IMR-90 (cell line): ENCODE measurements at regions not wholly inside any gene's neighbourhood (a gene's known extent, or its start where the extent isn't known, plus 50 kb on each side); places are given as distances from the start of the nearest gene placed in this dataset.
"Not testable (repeated sequence)": the region's sequence is repeated elsewhere in the genome, so short reads cannot be mapped to it uniquely, and the experiment has no call there.

Source experiments
- ATAC-seq: fragments of 200-7000 bp; cut with Tn5 transposase; 2 replicates; pipeline ENCODE4 v1.9.1; 2020; ENCODE audit warnings: low read depth, mild to moderate bottlenecking, moderate library complexity
- BruUV-seq: library from RNA; stranded (reverse); fragments of 400-500 nt; replicated peaks from 2 replicates; lab custom pipeline; 2021; lab: Mats Ljungman, UMichigan
- CTCF ChIA-PET: fragments of 300-600 bp; formaldehyde crosslinking; extraction: SDS; loops from one replicate; lab custom pipeline; 2021; ENCODE audit warnings: antibody characterized with exemption; lab: Yijun Ruan, JAX
- POLR2A ChIA-PET: fragments of 300-600 bp; sonication (Branson Sonifier 250); formaldehyde crosslinking; loops from one replicate; lab custom pipeline; 2022; ENCODE audit warnings: antibody characterized with exemption; ENCODE audit not compliant: unreplicated experiment; lab: Charles Lee
- DNase-seq: peaks from one replicate; pipeline ENCODE4 v3.0.0; 2013
- H2AFZ ChIP-seq: replicated peaks from 2 replicates; pipeline ENCODE3; 2013; ENCODE audit warnings: low read length, mild to moderate bottlenecking; ENCODE audit not compliant: poor library complexity
- H2AK5ac ChIP-seq: 2 replicates; pipeline ENCODE4 v1.6.1; 2013; ENCODE audit warnings: low read depth, low read length, inconsistent platforms
- H2AK9ac ChIP-seq: replicated peaks from 2 replicates; pipeline ENCODE3; 2013; ENCODE audit warnings: mild to moderate bottlenecking, low read depth, low read length, moderate library complexity; ENCODE audit not compliant: poor library complexity
- H2BK120ac ChIP-seq: 2 replicates; pipeline ENCODE4 v1.6.1; 2013; ENCODE audit warnings: low read depth, low read length, inconsistent platforms
- H2BK15ac ChIP-seq: 3 replicates; pipeline ENCODE4 v1.6.1; 2013; ENCODE audit warnings: low read depth, low read length, inconsistent platforms
- H2BK20ac ChIP-seq: 2 replicates; pipeline ENCODE4 v1.6.1; 2013; ENCODE audit warnings: low read depth, mild to moderate bottlenecking, inconsistent platforms, low read length, moderate library complexity
- H2BK5ac ChIP-seq: 2 replicates; pipeline ENCODE4 v1.6.1; 2013; ENCODE audit warnings: mild to moderate bottlenecking, low read depth, low read length, inconsistent platforms; ENCODE audit not compliant: poor library complexity, severe bottlenecking
- H3K14ac ChIP-seq: replicated peaks from 2 replicates; pipeline ENCODE4 v1.6.1; 2013; ENCODE audit warnings: low read depth, low read length, inconsistent platforms
- H3K18ac ChIP-seq: 2 replicates; pipeline ENCODE4 v1.6.1; 2013; ENCODE audit warnings: low read depth, low read length, control low read depth
- H3K23ac ChIP-seq: 2 replicates; pipeline ENCODE4 v1.6.1; 2013; ENCODE audit warnings: low read depth, low read length, inconsistent platforms
- H3K27ac ChIP-seq: 2 replicates; pipeline ENCODE4 v1.5.1; 2013; ENCODE audit warnings: mild to moderate bottlenecking, control low read depth, low read length; ENCODE audit not compliant: insufficient read depth
- H3K27me3 ChIP-seq: 2 replicates; pipeline ENCODE4 v1.6.1; 2013; ENCODE audit warnings: low read length; ENCODE audit not compliant: control insufficient read depth, insufficient read depth
- H3K36me3 ChIP-seq: 2 replicates; pipeline ENCODE4 v1.6.1; 2013; ENCODE audit warnings: low read length, mixed read lengths; ENCODE audit not compliant: control insufficient read depth, insufficient read depth
- H3K4ac ChIP-seq: 2 replicates; pipeline ENCODE4 v1.6.1; 2013; ENCODE audit warnings: low read depth, low read length, inconsistent platforms
- H3K4me1 ChIP-seq: 2 replicates; pipeline ENCODE4 v1.6.1; 2013; ENCODE audit warnings: low read length, mixed read lengths; ENCODE audit not compliant: control insufficient read depth, insufficient read depth
- H3K4me2 ChIP-seq: 2 replicates; pipeline ENCODE4 v1.6.1; 2013; ENCODE audit warnings: low read depth, mild to moderate bottlenecking, control low read depth, low read length, moderate library complexity
- H3K4me3 ChIP-seq: 2 replicates; pipeline ENCODE4 v1.5.1; 2013; ENCODE audit warnings: low read depth, mild to moderate bottlenecking, control low read depth, low read length, moderate library complexity; ENCODE audit not compliant: insufficient read depth
- H3K56ac ChIP-seq: 2 replicates; pipeline ENCODE4 v1.6.1; 2013; ENCODE audit warnings: low read length, inconsistent platforms; ENCODE audit not compliant: insufficient read depth; ENCODE audit errors: extremely low read depth
- H3K79me1 ChIP-seq, 2 experiments: 2 replicates each; pipeline ENCODE4 v1.6.1; 2013; ENCODE audit warnings: low read length in 2 of 2, inconsistent platforms in 1 of 2, low read depth in 1 of 2
- H3K9ac ChIP-seq: 2 replicates; pipeline ENCODE4 v1.6.1; 2013; ENCODE audit warnings: low read depth, low read length, control low read depth
- H3K9me1 ChIP-seq: 2 replicates; pipeline ENCODE4 v1.6.1; 2013; ENCODE audit warnings: low read length, inconsistent platforms; ENCODE audit not compliant: insufficient read depth
- H3K9me3 ChIP-seq: 2 replicates; pipeline ENCODE4 v1.6.1; 2013; ENCODE audit warnings: low read length; ENCODE audit not compliant: control insufficient read depth, insufficient read depth
- H4K20me1 ChIP-seq: 2 replicates; pipeline ENCODE4 v1.6.1; 2013; ENCODE audit warnings: low read length, inconsistent platforms; ENCODE audit not compliant: insufficient read depth
- H4K5ac ChIP-seq: 2 replicates; pipeline ENCODE4 v1.6.1; 2013; ENCODE audit warnings: mild to moderate bottlenecking, low read depth, low read length, control low read depth
- H4K8ac ChIP-seq, 2 experiments: 2 replicates each; pipeline ENCODE4 v1.6.1; 2013; ENCODE audit warnings: low read depth in 2 of 2, low read length in 2 of 2, control low read depth in 1 of 2, inconsistent platforms in 1 of 2
- H4K91ac ChIP-seq: 2 replicates; pipeline ENCODE4 v1.6.1; 2013; ENCODE audit warnings: low read depth, low read length, inconsistent platforms; ENCODE audit not compliant: insufficient read depth
- WGBS, 2 experiments: methylation state at CpG; one replicate each; pipeline versions ENCODE4 v1.1.5 to v1.1.7; 2013; ENCODE audit warnings: missing lambda C conversion rate in 2 of 2; ENCODE audit not compliant: insufficient read length in 1 of 2; ENCODE audit errors: extremely low coverage in 2 of 2; 5-methylcytosine and 5-hydroxymethylcytosine counted together
- dilution Hi-C: fragments of 300-500 bp; cut with HindIII; formaldehyde crosslinking; loops from one replicate; pipeline ENCODE4 v1.14.3; 2018; ENCODE audit warnings: low sequenced_read_pairs; ENCODE audit not compliant: unreplicated experiment
- in situ Hi-C: fragments of 300-500 bp; cut with MboI; formaldehyde crosslinking; loops from 3 replicates; pipeline ENCODE4 v1.14.3; 2019; ENCODE audit warnings: low sequenced_read_pairs, inconsistent platforms, mixed read lengths
- intact Hi-C: fragments of 100-400 bp; cut with micrococcal nuclease; formaldehyde crosslinking; loops from 2 replicates; pipeline ENCODE4 v1.10.0; 2022

GRCh38 chr15:22735067-22735466, 51.4 kb upstream of the NIPA1 start:
- DNase-seq, BruUV-seq, POLR2A ChIA-PET, H3K9ac ChIP-seq, H3K18ac ChIP-seq, H4K20me1 ChIP-seq, H2AK9ac ChIP-seq, H4K8ac ChIP-seq, ATAC-seq, H3K27me3 ChIP-seq, H2BK15ac ChIP-seq, H3K9me3 ChIP-seq, H3K14ac ChIP-seq, H4K91ac ChIP-seq, dilution Hi-C loops, H2AFZ ChIP-seq, H3K4me1 ChIP-seq, H2BK20ac ChIP-seq, H3K79me1 ChIP-seq, H3K23ac ChIP-seq, H3K4ac ChIP-seq, intact Hi-C loops, H3K56ac ChIP-seq, H3K27ac ChIP-seq, H4K5ac ChIP-seq, H3K4me2 ChIP-seq, CTCF ChIA-PET, H2BK5ac ChIP-seq, H2AK5ac ChIP-seq, H3K36me3 ChIP-seq, H2BK120ac ChIP-seq, H3K9me1 ChIP-seq, in situ Hi-C loops, H3K4me3 ChIP-seq: not testable (repeated sequence)
- WGBS, 2 experiments = no CpG with 5 or more reads among the region's 4 CpGs
